22Rv1 (cell line): ENCODE measurements at regions not wholly inside any gene's neighbourhood (a gene's known extent, or its start where the extent isn't known, plus 50 kb on each side); places are given as distances from the start of the nearest gene placed in this dataset.

Experiments used
- CTCF ChIP-seq: fragments of 450-650 bp; IDR thresholded peaks from 2 replicates; pipeline ENCODE4 v1.5.1; 2017; ENCODE audit warnings: mild to moderate bottlenecking
- ZFX ChIP-seq: fragments of 450-650 bp; IDR thresholded peaks from 2 replicates; pipeline ENCODE4 v1.6.1; 2017; ENCODE audit warnings: antibody characterized with exemption, borderline replicate concordance

GRCh38 chr12:63276537-63277365, 125.8 kb upstream of the AVPR1A start:
- TF ChIP-seq CTCF (peak; percentile 93), ZFX (no peak)
